ENCODE measurements at regions not wholly inside any gene's neighbourhood (a gene's known extent, or its start where the extent isn't known, plus 50 kb on each side); places are given as distances from the start of the nearest gene placed in this dataset.

DNA sequence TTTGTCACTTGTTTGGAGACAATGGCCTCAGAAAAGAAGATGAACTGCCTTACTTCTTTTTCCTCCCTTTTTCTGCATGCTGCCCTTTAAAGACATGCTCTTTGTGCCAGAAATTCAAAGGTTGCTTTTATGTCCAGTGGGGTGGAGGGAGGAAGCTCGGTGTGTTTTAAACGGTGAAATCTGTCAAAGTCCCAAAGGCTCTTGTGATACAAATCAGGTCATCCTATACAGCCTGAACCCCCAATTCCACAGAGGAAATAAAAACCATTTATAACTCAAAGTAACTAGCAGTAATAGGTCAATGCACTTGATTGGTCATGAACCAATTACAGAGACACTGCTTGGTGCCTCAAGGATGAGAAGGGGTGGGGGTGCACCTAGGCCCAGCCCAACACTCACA is 339.3 kb upstream of the F9 start:
- TF ChIP-seq, protein P1, sequence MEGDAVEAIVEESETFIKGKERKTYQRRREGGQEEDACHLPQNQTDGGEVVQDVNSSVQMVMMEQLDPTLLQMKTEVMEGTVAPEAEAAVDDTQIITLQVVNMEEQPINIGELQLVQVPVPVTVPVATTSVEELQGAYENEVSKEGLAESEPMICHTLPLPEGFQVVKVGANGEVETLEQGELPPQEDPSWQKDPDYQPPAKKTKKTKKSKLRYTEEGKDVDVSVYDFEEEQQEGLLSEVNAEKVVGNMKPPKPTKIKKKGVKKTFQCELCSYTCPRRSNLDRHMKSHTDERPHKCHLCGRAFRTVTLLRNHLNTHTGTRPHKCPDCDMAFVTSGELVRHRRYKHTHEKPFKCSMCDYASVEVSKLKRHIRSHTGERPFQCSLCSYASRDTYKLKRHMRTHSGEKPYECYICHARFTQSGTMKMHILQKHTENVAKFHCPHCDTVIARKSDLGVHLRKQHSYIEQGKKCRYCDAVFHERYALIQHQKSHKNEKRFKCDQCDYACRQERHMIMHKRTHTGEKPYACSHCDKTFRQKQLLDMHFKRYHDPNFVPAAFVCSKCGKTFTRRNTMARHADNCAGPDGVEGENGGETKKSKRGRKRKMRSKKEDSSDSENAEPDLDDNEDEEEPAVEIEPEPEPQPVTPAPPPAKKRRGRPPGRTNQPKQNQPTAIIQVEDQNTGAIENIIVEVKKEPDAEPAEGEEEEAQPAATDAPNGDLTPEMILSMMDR (IDR thresholded peaks at IDR 0.05; ENCODE audit: low read depth, low read length, missing input control) = no peak
- TF ChIP-seq RAD21 (IDR thresholded peaks at IDR 0.05) (no peak), REST (IDR thresholded peaks at IDR 0.05) (no peak), HNF4A (conservative IDR thresholded peaks at IDR 0.05) (no peak), YY1 (IDR thresholded peaks at IDR 0.05) (no peak), JUND (IDR thresholded peaks at IDR 0.05) (no peak), FOXA1 (IDR thresholded peaks at IDR 0.05) (no peak), EGR1 (IDR thresholded peaks at IDR 0.05; ENCODE audit: low read depth in 2 of 2) (no peak), TAF1 (conservative IDR thresholded peaks at IDR 0.05) (no peak), RXRA (IDR thresholded peaks at IDR 0.05) (no peak)
- TF ChIP-seq, protein P2, sequence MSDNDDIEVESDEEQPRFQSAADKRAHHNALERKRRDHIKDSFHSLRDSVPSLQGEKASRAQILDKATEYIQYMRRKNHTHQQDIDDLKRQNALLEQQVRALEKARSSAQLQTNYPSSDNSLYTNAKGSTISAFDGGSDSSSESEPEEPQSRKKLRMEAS (IDR thresholded peaks at IDR 0.05) = no peak
